ENCODE measurements at regions not wholly inside any gene's neighbourhood (a gene's known extent, or its start where the extent isn't known, plus 50 kb on each side); places are given as distances from the start of the nearest gene placed in this dataset.

DNA sequence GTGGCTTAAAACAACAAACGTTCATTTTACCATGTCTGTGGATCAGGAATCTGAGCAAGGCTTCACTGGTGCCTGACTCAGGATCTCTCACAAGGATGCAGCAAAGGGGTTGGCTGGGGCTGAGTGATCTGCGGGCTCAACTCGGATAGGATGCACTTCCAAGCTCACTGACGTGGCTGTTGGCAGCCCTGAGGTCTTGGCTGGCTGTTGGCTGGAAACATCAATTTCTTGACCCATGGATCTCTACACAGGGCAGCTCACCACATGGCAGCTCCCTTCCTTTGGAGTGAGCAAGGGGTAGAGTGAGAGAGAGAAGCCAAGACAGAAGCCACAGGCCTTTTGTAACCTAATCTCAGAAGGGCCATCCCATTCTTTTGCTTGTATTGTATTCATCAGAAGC, 202.1 kb downstream of the NXNL2 start:
- TF ChIP-seq, protein P1, sequence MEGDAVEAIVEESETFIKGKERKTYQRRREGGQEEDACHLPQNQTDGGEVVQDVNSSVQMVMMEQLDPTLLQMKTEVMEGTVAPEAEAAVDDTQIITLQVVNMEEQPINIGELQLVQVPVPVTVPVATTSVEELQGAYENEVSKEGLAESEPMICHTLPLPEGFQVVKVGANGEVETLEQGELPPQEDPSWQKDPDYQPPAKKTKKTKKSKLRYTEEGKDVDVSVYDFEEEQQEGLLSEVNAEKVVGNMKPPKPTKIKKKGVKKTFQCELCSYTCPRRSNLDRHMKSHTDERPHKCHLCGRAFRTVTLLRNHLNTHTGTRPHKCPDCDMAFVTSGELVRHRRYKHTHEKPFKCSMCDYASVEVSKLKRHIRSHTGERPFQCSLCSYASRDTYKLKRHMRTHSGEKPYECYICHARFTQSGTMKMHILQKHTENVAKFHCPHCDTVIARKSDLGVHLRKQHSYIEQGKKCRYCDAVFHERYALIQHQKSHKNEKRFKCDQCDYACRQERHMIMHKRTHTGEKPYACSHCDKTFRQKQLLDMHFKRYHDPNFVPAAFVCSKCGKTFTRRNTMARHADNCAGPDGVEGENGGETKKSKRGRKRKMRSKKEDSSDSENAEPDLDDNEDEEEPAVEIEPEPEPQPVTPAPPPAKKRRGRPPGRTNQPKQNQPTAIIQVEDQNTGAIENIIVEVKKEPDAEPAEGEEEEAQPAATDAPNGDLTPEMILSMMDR (IDR thresholded peaks at IDR 0.05; ENCODE audit: control extremely low read depth in 1 of 3, insufficient read depth in 1 of 3, low read depth in 1 of 3, low read length in 3 of 3) = no peak
- TF ChIP-seq POLR2AphosphoS5 (IDR thresholded peaks at IDR 0.05; ENCODE audit: low read depth, low read length) (no peak), CEBPB (IDR thresholded peaks at IDR 0.05; ENCODE audit: low read depth, low read length) (no peak)

All from H1 (cell line).